Urinary bladder (tissue), 3 donors: ENCODE measurements at regions not wholly inside any gene's neighbourhood (a gene's known extent, or its start where the extent isn't known, plus 50 kb on each side); places are given as distances from the start of the nearest gene placed in this dataset.
"Not testable (repeated sequence)": the region's sequence is repeated elsewhere in the genome, so short reads cannot be mapped to it uniquely, and the experiment has no call there.

Source experiments
- DNase-seq: peaks from one replicate; pipeline ENCODE4 v3.0.0-alpha.2; 2015; ENCODE audit errors: extremely low spot score
- H3K27ac ChIP-seq: one replicate; pipeline ENCODE4 v1.5.1; 2013; ENCODE audit warnings: low read depth, mild to moderate bottlenecking, moderate library complexity
- H3K36me3 ChIP-seq: one replicate; pipeline ENCODE4 v1.6.1; 2013; ENCODE audit warnings: mild to moderate bottlenecking, moderate library complexity; ENCODE audit not compliant: insufficient read depth
- H3K4me1 ChIP-seq: one replicate; pipeline ENCODE4 v1.6.1; 2013; ENCODE audit warnings: mild to moderate bottlenecking, moderate library complexity; ENCODE audit not compliant: insufficient read depth
- H3K4me3 ChIP-seq: one replicate; pipeline ENCODE4 v1.5.1; 2013; ENCODE audit warnings: low read depth, low read length
- WGBS: extraction: QIAGEN DNeasy Blood & Tissue Kit; methylation state at CpG from one replicate; pipeline ENCODE4 v1.1.7; 2013; 5-methylcytosine and 5-hydroxymethylcytosine counted together
- donor health status: healthy with polysubstance abuse.
- donor health status: healthy.

DNA sequence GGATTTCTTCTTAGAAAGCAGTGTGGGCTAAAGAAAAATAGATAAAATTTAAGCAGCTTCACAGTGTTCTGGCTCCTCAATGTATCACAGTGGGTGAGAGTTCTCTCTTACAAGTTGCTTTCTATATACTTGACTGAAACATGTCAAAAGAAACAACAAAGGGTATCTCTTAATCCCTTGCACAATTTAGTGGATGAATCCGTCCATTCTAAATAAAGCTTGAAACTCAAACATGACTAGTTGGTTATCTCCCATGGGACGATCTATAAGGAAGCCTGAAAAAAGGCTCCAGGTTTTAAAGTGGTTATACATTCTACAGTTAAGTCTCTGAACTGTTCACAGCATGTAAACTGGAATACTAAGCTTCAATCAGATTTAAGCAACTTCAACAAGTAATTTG, 993.1 kb upstream of the CNTN5 start:
- no peaks in the 10 kb centered on the region for H3K4me1 ChIP-seq
- no peak overlapping the region for H3K27ac ChIP-seq
- no peak overlapping the region for H3K4me3 ChIP-seq
- 55% methylated on average over 2 of the region's 2 CpGs for WGBS
- H3K36me3 ChIP-seq = no peaks in the 10 kb centered on the region
- DNase-seq = no peak

GRCh38 chr11:98029832-98030231, 990.9 kb upstream of the CNTN5 start:
- WGBS = 76% methylated on average over 1 of the region's 1 CpG
- no peak overlapping the region for H3K4me3 ChIP-seq
- no peak for DNase-seq
- no peaks in the 10 kb centered on the region for H3K36me3 ChIP-seq
- H3K4me1 ChIP-seq = no peaks in the 10 kb centered on the region
- H3K27ac ChIP-seq = no peak overlapping the region

DNA sequence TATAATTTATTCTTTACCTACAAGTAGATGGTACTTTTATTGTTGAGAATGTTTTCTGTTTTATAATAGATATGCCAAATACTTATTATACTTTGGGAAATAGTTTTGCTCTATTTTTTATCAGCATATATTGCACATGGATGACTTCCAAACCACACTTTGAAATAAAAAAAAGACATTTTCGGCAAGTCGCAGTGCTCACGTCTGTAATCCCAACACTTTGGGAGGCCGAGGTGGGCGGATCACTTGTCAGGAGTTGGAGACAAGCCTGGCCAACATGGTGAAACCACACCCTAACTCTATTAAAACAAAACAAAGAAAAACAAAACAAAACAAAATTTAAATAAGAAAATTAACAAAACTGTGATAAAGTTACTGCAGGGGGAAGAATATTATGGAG, 983.9 kb upstream of the CNTN5 start:
- WGBS = 63% methylated on average over 5 of the region's 5 CpGs
- Histone ChIP-seq H3K27ac (no peak overlapping the region), H3K4me1 (no peaks in the 10 kb centered on the region), H3K4me3 (no peak overlapping the region), H3K36me3 (no peaks in the 10 kb centered on the region)
- DNase-seq = no peak

GRCh38 chr11:98040061-98040808, 980.5 kb upstream of the CNTN5 start:
- H3K4me1 ChIP-seq = no peaks in the 10 kb centered on the region
- no peak for DNase-seq
- no peaks in the 10 kb centered on the region for H3K36me3 ChIP-seq
- no peak overlapping the region for H3K4me3 ChIP-seq
- H3K27ac ChIP-seq = no peak overlapping the region
- WGBS = 97% methylated on average over 4 of the region's 4 CpGs

GRCh38 chr11:98047647-98048046, 973.1 kb upstream of the CNTN5 start:
- DNase-seq = no peak
- Histone ChIP-seq H3K4me3 (no peak overlapping the region), H3K4me1 (no peaks in the 10 kb centered on the region), H3K27ac (no peak overlapping the region), H3K36me3 (no peaks in the 10 kb centered on the region)
- 87% methylated on average over 3 of the region's 3 CpGs for WGBS

GRCh38 chr11:98053851-98054250, 966.9 kb upstream of the CNTN5 start:
- Histone ChIP-seq H3K27ac (no peak overlapping the region), H3K4me3 (no peak overlapping the region), H3K36me3 (no peaks in the 10 kb centered on the region), H3K4me1 (no peaks in the 10 kb centered on the region)
- DNase-seq = no peak
- WGBS = 46% methylated on average over 2 of the region's 2 CpGs

- no peak for DNase-seq
Measured at GRCh38 chr11:98056945-98057344, 963.8 kb upstream of the CNTN5 start.

DNA sequence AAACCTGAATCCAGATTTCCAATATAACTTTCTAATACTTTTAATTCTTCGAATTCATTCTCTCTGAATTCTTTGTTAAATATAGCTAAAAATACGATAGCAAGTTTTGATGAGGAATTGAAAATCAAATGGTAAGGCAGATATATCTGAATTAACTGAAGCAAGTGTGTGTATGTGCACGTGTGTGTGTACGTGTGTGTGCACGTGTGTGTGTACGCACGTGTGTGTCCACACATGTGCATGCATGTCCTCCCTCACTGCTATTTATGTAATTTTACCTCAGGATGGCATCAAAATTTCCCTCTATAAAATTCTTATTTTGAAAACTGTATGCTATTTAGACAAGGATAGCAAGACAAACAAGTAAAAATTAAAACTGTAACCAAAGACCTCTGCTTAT, 961.3 kb upstream of the CNTN5 start:
- Histone ChIP-seq H3K4me1 (no peaks in the 10 kb centered on the region), H3K27ac (no peak overlapping the region), H3K4me3 (no peak overlapping the region), H3K36me3 (no peaks in the 10 kb centered on the region)
- DNase-seq = no peak
- 77% methylated on average over 7 of the region's 7 CpGs for WGBS

More at GRCh38 chr11:98056945-98057344, 963.8 kb upstream of the CNTN5 start:
- Histone ChIP-seq H3K4me3 (no peak overlapping the region), H3K27ac (no peak overlapping the region), H3K4me1 (no peaks in the 10 kb centered on the region), H3K36me3 (no peaks in the 10 kb centered on the region)
- 49% methylated on average over 1 of the region's 1 CpG for WGBS

GRCh38 chr11:98060759-98061158, 960.0 kb upstream of the CNTN5 start:
- no peak for DNase-seq
- Histone ChIP-seq H3K4me3 (no peak overlapping the region), H3K36me3 (no peaks in the 10 kb centered on the region), H3K4me1 (no peaks in the 10 kb centered on the region), H3K27ac (no peak overlapping the region)
- 90% methylated on average over 1 of the region's 1 CpG for WGBS

DNA sequence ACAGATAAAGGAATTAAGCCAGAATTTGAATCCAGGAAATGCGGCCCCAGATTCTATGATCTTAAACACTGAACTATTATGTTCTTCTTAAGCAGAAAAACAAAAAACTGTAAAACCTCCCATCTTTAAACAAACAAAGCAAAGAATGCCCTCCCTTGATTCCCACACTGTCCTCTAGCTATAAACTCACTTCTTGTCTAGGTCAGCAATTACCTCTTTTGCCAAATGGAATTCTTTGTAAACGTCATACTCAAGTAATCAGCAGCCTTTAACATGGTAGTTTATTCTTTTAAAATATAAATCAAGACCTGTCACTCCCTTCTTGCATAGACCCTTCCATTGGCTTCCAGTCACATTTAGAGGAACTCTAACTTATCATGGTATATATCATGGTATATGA, 958.9 kb upstream of the CNTN5 start:
- Histone ChIP-seq H3K4me1 (no peaks in the 10 kb centered on the region), H3K4me3 (no peak overlapping the region), H3K27ac (no peak overlapping the region), H3K36me3 (no peaks in the 10 kb centered on the region)
- 24% methylated on average over 2 of the region's 2 CpGs for WGBS
- DNase-seq = no peak

GRCh38 chr11:98062714-98063113, 958.0 kb upstream of the CNTN5 start:
- WGBS = 93% methylated on average over 1 of the region's 1 CpG
- no peaks in the 10 kb centered on the region for H3K36me3 ChIP-seq
- H3K27ac ChIP-seq = no peak overlapping the region

DNA sequence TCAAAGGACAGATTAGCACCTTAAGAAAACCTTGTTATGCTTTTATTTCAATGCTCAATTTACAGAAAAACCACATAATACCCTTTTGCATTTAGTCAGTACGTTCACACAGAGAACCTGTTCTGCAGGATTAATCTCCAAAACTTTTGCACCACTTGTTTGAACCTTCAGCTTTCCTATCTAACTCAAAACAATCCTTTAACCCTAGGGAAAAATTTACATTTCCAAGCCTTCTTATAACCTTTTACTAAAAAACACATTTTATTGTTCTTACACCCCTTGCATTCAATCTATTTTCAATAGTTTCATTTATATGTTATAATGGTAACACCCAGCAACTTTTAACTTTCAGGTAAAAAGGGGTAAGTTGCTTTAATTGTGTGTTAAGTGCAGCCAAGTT, 952.5 kb upstream of the CNTN5 start:
- Histone ChIP-seq H3K4me1 (no peaks in the 10 kb centered on the region), H3K4me3 (no peak overlapping the region), H3K36me3 (no peaks in the 10 kb centered on the region), H3K27ac (no peak overlapping the region)
- no peak for DNase-seq
- WGBS = 74% methylated on average over 1 of the region's 1 CpG

More at GRCh38 chr11:98062714-98063113, 958.0 kb upstream of the CNTN5 start:
- no peak for DNase-seq
- H3K4me3 ChIP-seq = no peak overlapping the region
- no peaks in the 10 kb centered on the region for H3K4me1 ChIP-seq

DNA sequence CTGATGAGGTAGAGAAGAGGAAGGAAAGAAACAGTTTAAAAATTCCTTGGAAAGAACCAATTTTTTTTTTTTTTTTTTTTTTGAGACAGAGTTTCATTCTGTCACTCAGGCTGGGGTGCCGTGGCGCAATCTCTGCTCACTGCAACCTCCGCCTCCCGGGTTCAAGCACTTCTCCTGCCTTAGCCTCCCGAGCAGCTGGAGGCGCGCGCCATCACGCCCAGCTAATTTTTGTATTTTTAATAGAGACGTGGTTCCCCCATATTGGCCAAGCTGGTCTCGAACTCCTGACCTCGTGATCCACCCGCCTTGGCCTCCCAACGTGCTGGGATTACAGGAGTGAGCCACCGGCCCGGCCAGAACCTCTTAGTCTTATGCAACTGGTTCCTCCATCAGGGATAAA, 951.6 kb upstream of the CNTN5 start:
- not testable (repeated sequence) for DNase-seq, H3K4me3 ChIP-seq, H3K4me1 ChIP-seq, H3K36me3 ChIP-seq, H3K27ac ChIP-seq
- 91% methylated on average over 16 of the region's 16 CpGs for WGBS

- no peak for DNase-seq
- Histone ChIP-seq H3K4me1 (no peaks in the 10 kb centered on the region), H3K4me3 (no peak overlapping the region), H3K36me3 (no peaks in the 10 kb centered on the region), H3K27ac (no peak overlapping the region)
- 91% methylated on average over 13 of the region's 13 CpGs for WGBS
Measured at GRCh38 chr11:98069861-98070260, 950.9 kb upstream of the CNTN5 start.
